Neuronal stem cell (in vitro differentiated cells): ENCODE measurements at regions not wholly inside any gene's neighbourhood (a gene's known extent, or its start where the extent isn't known, plus 50 kb on each side); places are given as distances from the start of the nearest gene placed in this dataset.

ENCODE experiments used
- DNase-seq: peaks from one replicate; pipeline ENCODE4 v3.0.0-alpha.2; 2013; ENCODE audit warnings: low spot score
- H2AFZ ChIP-seq: one replicate; pipeline ENCODE4 v1.6.1; 2013; ENCODE audit warnings: mild to moderate bottlenecking, low read length, inconsistent platforms
- H2AK5ac ChIP-seq: 2 replicates; pipeline ENCODE4 v1.6.1; 2013; ENCODE audit warnings: low read depth, mild to moderate bottlenecking, inconsistent platforms, low read length, moderate library complexity, mixed read lengths
- H2BK120ac ChIP-seq: 2 replicates; pipeline ENCODE4 v1.6.1; 2013; ENCODE audit warnings: low read depth, mild to moderate bottlenecking, inconsistent platforms, low read length, moderate library complexity, mixed read lengths
- H2BK12ac ChIP-seq: one replicate; pipeline ENCODE4 v1.6.1; 2013; ENCODE audit warnings: low read length, inconsistent platforms
- H2BK15ac ChIP-seq: 2 replicates; pipeline ENCODE4 v1.6.1; 2013; ENCODE audit warnings: mild to moderate bottlenecking, low read length, inconsistent platforms, mixed read lengths
- H2BK5ac ChIP-seq: one replicate; pipeline ENCODE4 v1.6.1; 2013; ENCODE audit warnings: inconsistent platforms, mild to moderate bottlenecking, low read length, moderate library complexity
- H3K14ac ChIP-seq: one replicate; pipeline ENCODE4 v1.6.1; 2013; ENCODE audit warnings: low read length, inconsistent platforms
- H3K18ac ChIP-seq: 2 replicates; pipeline ENCODE4 v1.6.1; 2013; ENCODE audit warnings: low read length, inconsistent platforms
- H3K23ac ChIP-seq: 2 replicates; pipeline ENCODE4 v1.6.1; 2013; ENCODE audit warnings: low read depth, mild to moderate bottlenecking, mixed read lengths, low read length, inconsistent platforms; ENCODE audit not compliant: poor library complexity
- H3K27ac ChIP-seq: replicated peaks from 3 replicates; pipeline ENCODE4 v1.5.1; 2013; ENCODE audit warnings: low read length, inconsistent platforms
- H3K27me3 ChIP-seq, 3 experiments: 2 replicates each; pipeline ENCODE4 v1.6.1; 2013; ENCODE audit warnings: low read length in 3 of 3, mild to moderate bottlenecking in 2 of 3, inconsistent platforms in 1 of 3, low read depth in 1 of 3, mixed read lengths in 1 of 3, moderate library complexity in 1 of 3; ENCODE audit not compliant: control insufficient read depth in 3 of 3, insufficient read depth in 3 of 3
- H3K36me3 ChIP-seq, 2 donors: replicated peaks in 1 of 2; 2 replicates each; pipeline ENCODE4 v1.6.1; 2013; ENCODE audit warnings: low read length in 2 of 2; ENCODE audit not compliant: control insufficient read depth in 2 of 2, insufficient read depth in 2 of 2
- H3K4ac ChIP-seq: 2 replicates; pipeline ENCODE4 v1.6.1; 2013; ENCODE audit warnings: inconsistent platforms, mild to moderate bottlenecking, low read length, moderate library complexity
- H3K4me1 ChIP-seq, 2 donors: 1 replicate in 1 of 2; 2 replicates in 1 of 2; pipeline ENCODE4 v1.6.1; 2013; ENCODE audit warnings: low read length in 2 of 2, low read depth in 1 of 2; ENCODE audit not compliant: control insufficient read depth in 2 of 2, insufficient read depth in 1 of 2
- H3K4me2 ChIP-seq: one replicate; pipeline ENCODE4 v1.6.1; 2013; ENCODE audit warnings: mild to moderate bottlenecking, low read length, inconsistent platforms; ENCODE audit not compliant: insufficient read depth, poor library complexity, severe bottlenecking
- H3K4me3 ChIP-seq, 2 donors: 2 replicates each; pipeline ENCODE4 v1.5.1; 2013; ENCODE audit warnings: low read length in 2 of 2, mild to moderate bottlenecking in 2 of 2, inconsistent platforms in 1 of 2, moderate library complexity in 1 of 2
- H3K79me1 ChIP-seq: one replicate; pipeline ENCODE4 v1.6.1; 2013; ENCODE audit warnings: low read depth, mild to moderate bottlenecking, inconsistent platforms, low read length, moderate library complexity
- H3K9ac ChIP-seq: one replicate; pipeline ENCODE4 v1.6.1; 2013; ENCODE audit warnings: mild to moderate bottlenecking, low read depth, low read length, inconsistent platforms; ENCODE audit not compliant: poor library complexity
- H3K9me3 ChIP-seq, 2 donors: replicated peaks in 1 of 2; 2 replicates each; pipeline versions ENCODE3 to v1.6.1; 2013; ENCODE audit warnings: low read length in 2 of 2, mild to moderate bottlenecking in 2 of 2, inconsistent platforms in 1 of 2, low read depth in 1 of 2, mixed read lengths in 1 of 2, moderate library complexity in 1 of 2; ENCODE audit not compliant: control insufficient read depth in 2 of 2, insufficient read depth in 1 of 2
- H4K8ac ChIP-seq: one replicate; pipeline ENCODE4 v1.6.1; 2013; ENCODE audit warnings: low read depth, mild to moderate bottlenecking, inconsistent platforms, low read length, moderate library complexity
- H4K91ac ChIP-seq: one replicate; pipeline ENCODE4 v1.6.1; 2013; ENCODE audit warnings: low read length, low read depth, mild to moderate bottlenecking, inconsistent platforms; ENCODE audit not compliant: poor library complexity
- WGBS, 2 donors: extraction: QIAGEN DNeasy Blood & Tissue Kit; methylation state at CpG; one replicate each; pipeline ENCODE4 v1.1.7; 2013; ENCODE audit warnings: missing lambda C conversion rate in 2 of 2, mixed read lengths in 1 of 2; ENCODE audit not compliant: insufficient read length in 2 of 2, insufficient replicate concordance in 1 of 2; ENCODE audit errors: extremely low coverage in 2 of 2; 5-methylcytosine and 5-hydroxymethylcytosine counted together

DNA sequence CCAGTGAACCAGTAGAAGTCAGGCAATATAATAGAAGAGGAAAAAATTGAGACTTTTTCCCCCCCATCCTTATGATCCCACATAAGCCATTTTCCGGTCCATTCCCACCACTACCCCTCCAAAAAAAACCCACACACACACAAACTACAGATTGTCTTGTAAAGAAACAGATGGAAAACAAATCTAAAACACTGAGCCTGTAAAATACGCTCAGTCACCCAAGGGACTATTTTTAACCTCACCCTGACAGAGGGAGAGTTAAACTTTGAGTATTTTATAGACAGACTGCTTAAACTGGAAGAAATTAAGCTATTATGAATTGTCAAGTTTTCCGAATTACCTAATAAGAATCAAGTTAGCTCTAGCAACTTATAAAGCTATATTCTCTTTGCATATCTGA lies 471.8 kb upstream of the C9orf72 start:
- no peak overlapping the region for H3K9ac ChIP-seq
- H3K18ac ChIP-seq: no peak overlapping the region
- no peak overlapping the region for H2BK12ac ChIP-seq
- no peak overlapping the region for H2AFZ ChIP-seq
- no peaks in the 10 kb centered on the region for H3K36me3 ChIP-seq
- no peak overlapping the region for H3K27ac ChIP-seq
- no peak overlapping the region for H4K91ac ChIP-seq
- no peak overlapping the region for H2AK5ac ChIP-seq
- H4K8ac ChIP-seq: no peak overlapping the region
- no peak overlapping the region for H2BK120ac ChIP-seq
- H3K4me3 ChIP-seq: no peak overlapping the region
- no peak overlapping the region for H2BK5ac ChIP-seq
- no peak overlapping the region for H3K4me2 ChIP-seq
- H3K79me1 ChIP-seq: no peaks in the 10 kb centered on the region
- no peaks in the 10 kb centered on the region for H3K4me1 ChIP-seq
- no peak for DNase-seq
- no peak overlapping the region for H3K4ac ChIP-seq
- H3K23ac ChIP-seq: no peak overlapping the region
- no peak overlapping the region for H2BK15ac ChIP-seq
- H3K27me3 ChIP-seq: no peaks in the 10 kb centered on the region
- no peaks in the 10 kb centered on the region for H3K9me3 ChIP-seq
- H3K14ac ChIP-seq: no peak overlapping the region
- no CpG with 5 or more reads among the region's 3 CpGs for WGBS, 2 donors

DNA sequence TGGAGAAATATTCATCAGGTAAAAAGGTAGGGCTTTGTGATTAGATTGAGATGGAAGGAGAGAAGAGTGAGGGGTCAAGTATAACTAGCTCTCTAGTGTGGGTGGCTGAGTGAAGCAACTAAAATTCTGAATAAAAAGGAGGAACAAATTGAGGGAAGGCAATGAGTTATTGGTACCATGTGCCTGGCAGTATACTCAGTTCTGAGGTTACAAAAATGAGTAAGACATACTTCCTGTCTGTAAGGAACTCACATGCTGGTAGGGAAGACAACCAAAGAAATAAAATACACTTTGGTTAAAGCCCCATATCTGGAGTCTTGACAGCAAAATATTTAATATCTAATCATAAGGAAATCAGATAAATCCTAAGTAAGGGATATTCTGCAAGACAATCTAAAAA lies 476.8 kb upstream of the C9orf72 start:
- Histone ChIP-seq H3K4me3 (no peak overlapping the region), H4K91ac (no peak overlapping the region), H3K9me3 (no peaks in the 10 kb centered on the region), H3K27me3 (no peaks in the 10 kb centered on the region), H2BK15ac (no peak overlapping the region), H3K9ac (no peak overlapping the region), H3K14ac (no peak overlapping the region), H2BK5ac (no peak overlapping the region), H3K79me1 (no peaks in the 10 kb centered on the region), H3K36me3 (no peaks in the 10 kb centered on the region), H2AK5ac (no peak overlapping the region), H3K4me2 (no peak overlapping the region), H2AFZ (no peak overlapping the region), H3K27ac (no peak overlapping the region), H3K4me1 (peaks cover 0 to 2% of the 10 kb centered on the region in 2 donors), H3K18ac (no peak overlapping the region), H3K4ac (no peak overlapping the region), H3K23ac (no peak overlapping the region), H4K8ac (no peak overlapping the region), H2BK120ac (no peak overlapping the region), H2BK12ac (no peak overlapping the region)
- no peak for DNase-seq

DNA sequence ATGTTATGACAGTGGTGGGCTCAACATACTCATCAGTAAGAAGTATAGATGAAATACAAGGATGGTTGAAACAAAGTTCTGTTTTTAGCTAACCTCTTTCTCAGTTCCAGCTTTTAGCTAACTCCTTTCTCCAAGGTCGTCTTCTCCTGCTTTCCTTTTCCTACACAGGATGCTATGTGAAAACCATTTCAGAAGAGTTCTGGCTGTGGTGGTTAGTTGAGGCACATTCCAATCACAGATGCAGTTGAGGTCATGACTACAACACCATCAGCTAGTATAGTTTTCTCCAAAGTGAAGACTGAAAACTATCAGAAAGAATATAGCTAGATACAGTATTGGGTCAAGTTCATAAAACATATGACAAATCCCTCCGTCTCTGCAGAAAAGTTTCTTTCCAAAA lies 477.7 kb upstream of the C9orf72 start:
- H2AFZ ChIP-seq: no peak overlapping the region
- no peak overlapping the region for H3K4me2 ChIP-seq
- no peaks in the 10 kb centered on the region for H3K36me3 ChIP-seq
- no peak overlapping the region for H3K4ac ChIP-seq
- no peak overlapping the region for H2BK5ac ChIP-seq
- H3K79me1 ChIP-seq: no peaks in the 10 kb centered on the region
- no peak overlapping the region for H2BK15ac ChIP-seq
- H3K27me3 ChIP-seq: no peaks in the 10 kb centered on the region
- H3K18ac ChIP-seq: no peak overlapping the region
- H3K14ac ChIP-seq: no peak overlapping the region
- no peak overlapping the region for H4K91ac ChIP-seq
- H4K8ac ChIP-seq: no peak overlapping the region
- no peak for DNase-seq
- H3K4me1 ChIP-seq: peaks cover 0 to 2% of the 10 kb centered on the region in 2 donors
- WGBS, 2 donors: no CpG with 5 or more reads among the region's 2 CpGs
- no peak overlapping the region for H2BK120ac ChIP-seq
- no peak overlapping the region for H2BK12ac ChIP-seq
- H3K9ac ChIP-seq: no peak overlapping the region
- H3K23ac ChIP-seq: no peak overlapping the region
- no peak overlapping the region for H3K4me3 ChIP-seq
- no peaks in the 10 kb centered on the region for H3K9me3 ChIP-seq
- H3K27ac ChIP-seq: no peak overlapping the region
- H2AK5ac ChIP-seq: no peak overlapping the region

DNA sequence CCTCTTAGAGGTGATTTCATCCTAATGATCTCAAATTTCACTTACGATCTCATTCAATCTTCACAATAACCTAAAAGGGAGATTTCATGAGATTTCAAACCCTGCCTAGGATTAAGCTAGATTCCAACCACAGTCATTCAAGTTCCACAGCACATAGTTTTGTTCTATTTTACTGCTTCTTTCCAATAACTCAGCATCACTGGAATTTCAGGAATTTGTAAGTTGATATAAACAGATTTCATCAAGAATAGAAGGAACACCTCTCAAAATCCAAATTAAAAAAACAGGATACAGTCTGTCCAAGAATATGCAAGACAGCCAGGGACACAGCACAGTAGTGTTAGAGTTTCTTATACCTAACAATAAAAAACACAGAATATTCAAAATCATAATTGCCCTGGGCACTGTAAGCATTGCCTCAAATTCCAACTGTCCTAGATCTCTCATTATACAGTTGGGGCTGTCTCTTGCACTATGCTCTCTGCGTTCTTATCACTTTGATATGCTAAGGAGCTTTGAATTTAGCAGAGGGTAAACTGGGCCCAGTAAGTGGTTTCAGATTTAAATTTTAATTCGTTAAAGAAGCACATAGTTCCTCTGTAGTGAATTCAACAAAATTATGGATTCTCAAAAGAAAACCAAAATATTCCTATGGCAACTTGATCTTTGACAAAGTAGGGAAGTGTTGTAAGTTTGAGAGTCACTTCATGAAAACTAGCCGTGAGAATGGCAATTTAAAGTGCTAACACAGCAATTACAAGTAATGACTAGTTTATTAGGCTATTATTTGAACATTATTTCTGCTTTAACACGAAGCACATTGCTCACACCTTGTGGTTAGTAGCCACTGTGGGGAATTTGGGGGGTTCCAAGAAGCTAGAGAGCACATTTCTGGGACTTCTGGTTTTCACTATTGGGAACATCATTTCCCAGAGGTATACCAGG lies 478.6 kb upstream of the C9orf72 start:
- H3K18ac ChIP-seq: no peak overlapping the region
- no peak overlapping the region for H3K4me3 ChIP-seq
- no peak overlapping the region for H4K8ac ChIP-seq
- H3K4ac ChIP-seq: no peak overlapping the region
- H3K27me3 ChIP-seq: no peaks in the 10 kb centered on the region
- H3K14ac ChIP-seq: no peak overlapping the region
- no peak overlapping the region for H3K9ac ChIP-seq
- H3K27ac ChIP-seq: no peak overlapping the region
- H3K23ac ChIP-seq: no peak overlapping the region
- no peaks in the 10 kb centered on the region for H3K36me3 ChIP-seq
- no CpG with 5 or more reads among the region's 5 CpGs for WGBS, 2 donors
- no peak overlapping the region for H4K91ac ChIP-seq
- DNase-seq: no peak
- H3K4me2 ChIP-seq: no peak overlapping the region
- H2BK120ac ChIP-seq: no peak overlapping the region
- H2BK5ac ChIP-seq: no peak overlapping the region
- no peak overlapping the region for H2AFZ ChIP-seq
- no peak overlapping the region for H2BK15ac ChIP-seq
- no peak overlapping the region for H2AK5ac ChIP-seq
- H2BK12ac ChIP-seq: no peak overlapping the region
- H3K9me3 ChIP-seq: no peaks in the 10 kb centered on the region
- H3K4me1 ChIP-seq: peaks cover 0 to 2% of the 10 kb centered on the region in 2 donors
- H3K79me1 ChIP-seq: no peaks in the 10 kb centered on the region
